ENCODE measurements at regions not wholly inside any gene's neighbourhood (a gene's known extent, or its start where the extent isn't known, plus 50 kb on each side); places are given as distances from the start of the nearest gene placed in this dataset.

DNA sequence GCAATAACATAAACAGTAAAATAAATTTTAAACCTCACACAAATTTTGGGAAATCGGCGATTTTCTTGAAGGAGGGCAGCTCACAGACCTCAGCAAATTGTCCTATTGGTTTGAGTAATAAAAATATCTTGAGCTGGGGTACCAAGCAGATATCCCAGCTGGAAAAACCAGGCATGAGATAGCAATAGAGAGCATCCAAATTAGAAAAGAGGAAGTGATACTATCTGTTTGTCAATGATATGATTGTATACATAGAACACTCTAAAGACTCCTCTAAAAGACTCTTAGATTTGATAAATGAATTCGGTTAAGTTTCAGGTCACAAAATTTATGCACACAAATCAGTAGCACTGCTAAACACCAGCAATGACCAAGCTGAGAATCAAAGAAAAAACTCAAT lies 90.5 kb upstream of the ACTRT1 start:
- no peak overlapping the region for H3K27ac ChIP-seq
- intact Hi-C loops (cut with DNase I), result no loop called here
- H3K4me3 ChIP-seq, result no peak overlapping the region
- H3K27me3 ChIP-seq, result no peaks in the 10 kb centered on the region
- no peaks in the 10 kb centered on the region for H3K4me1 ChIP-seq
- DNase-seq (no peak), ATAC-seq (no peak)
- 72 to 93% (median 84%) methylated on average over 3 of the region's 3 CpGs for WGBS, 4 donors
- peaks cover 0 to 8% (median 0%) of the 10 kb centered on the region in 12 donors for H3K9me3 ChIP-seq
- no peak for TF ChIP-seq POLR2A (IDR thresholded peaks at IDR 0.05)
- TF ChIP-seq CTCF (IDR thresholded peaks at IDR 0.05), result no peak
- H3K36me3 ChIP-seq, result no peaks in the 10 kb centered on the region

GRCh38 chrX:128106630-128107029 lies 54.4 kb upstream of the ACTRT1 start:
- 0 to 20% (median 5%) methylated on average over 1 of the region's 1 CpG for whole genome bisulfite sequencing, 4 donors
- Histone ChIP-seq H3K4me3 (no peak overlapping the region), H3K27ac (no peak overlapping the region), H3K27me3 (peaks cover 0 to 4% (median 0%) of the 10 kb centered on the region in 9 donors), H3K4me1 (no peaks in the 10 kb centered on the region), H3K36me3 (no peaks in the 10 kb centered on the region), H3K9me3 (peaks cover 0 to 2% (median 0%) of the 10 kb centered on the region in 12 donors)
- TF ChIP-seq POLR2A (IDR thresholded peaks at IDR 0.05) (no peak), CTCF (IDR thresholded peaks at IDR 0.05) (no peak)
- no peak for DNase-seq
- ATAC-seq, result no peak
- intact Hi-C loops (cut with DNase I), result no loop called here

- H3K36me3 ChIP-seq, result no peaks in the 10 kb centered on the region
- no peak overlapping the region for H3K4me3 ChIP-seq
- no peaks in the 10 kb centered on the region for H3K27me3 ChIP-seq
- TF ChIP-seq POLR2A (IDR thresholded peaks at IDR 0.05), result no peak
- TF ChIP-seq CTCF (IDR thresholded peaks at IDR 0.05), result no peak
- intact Hi-C loops (cut with DNase I), result no loop called here
- DNase-seq, result no peak
- no peak overlapping the region for H3K27ac ChIP-seq
- H3K4me1 ChIP-seq, result no peaks in the 10 kb centered on the region
- peaks cover 0 to 2% (median 0%) of the 10 kb centered on the region in 12 donors for H3K9me3 ChIP-seq
- no peak for ATAC-seq
Observed at GRCh38 chrX:128105659-128106058, 53.5 kb upstream of the ACTRT1 start.

All from heart left ventricle (tissue), 16 donors.